ENCODE measurements at regions not wholly inside any gene's neighbourhood (a gene's known extent, or its start where the extent isn't known, plus 50 kb on each side); places are given as distances from the start of the nearest gene placed in this dataset.
"Not testable (repeated sequence)": the region's sequence is repeated elsewhere in the genome, so short reads cannot be mapped to it uniquely, and the experiment has no call there.

GRCh38 chr4:126495163-126495752 is 1137.5 kb upstream of the INTU start:
- DNase-seq (ENCODE audit: low spot score in 2 of 2) (no peak), ATAC-seq (no peak)
- no peak overlapping the region for H3K27ac Mint-ChIP-seq
- peaks cover 5 to 29% of the 10 kb centered on the region in 2 donors for H3K9me3 Mint-ChIP-seq
- peaks cover 4 to 17% of the 10 kb centered on the region in 2 donors for H3K36me3 Mint-ChIP-seq

GRCh38 chr4:126512979-126513378 is 1119.8 kb upstream of the INTU start:
- ATAC-seq (no peak), DNase-seq (ENCODE audit: low spot score in 2 of 2) (no peak)
- Mint-ChIP-seq H3K27ac (no peak overlapping the region), H3K9me3 (peaks cover 0 to 13% of the 10 kb centered on the region in 2 donors), H3K36me3 (no peaks in the 10 kb centered on the region)

GRCh38 chr4:126513596-126513995 is 1119.2 kb upstream of the INTU start:
- Mint-ChIP-seq H3K27ac (no peak overlapping the region), H3K36me3 (no peaks in the 10 kb centered on the region), H3K9me3 (peaks cover 0 to 13% of the 10 kb centered on the region in 2 donors)
- DNase-seq (ENCODE audit: low spot score in 2 of 2) (no peak), ATAC-seq (no peak)

- no peak overlapping the region for H3K27ac Mint-ChIP-seq
- H3K9me3 Mint-ChIP-seq: peaks cover 0 to 4% of the 10 kb centered on the region in 2 donors
- no peaks in the 10 kb centered on the region for H3K36me3 Mint-ChIP-seq
- ATAC-seq (no peak), DNase-seq (ENCODE audit: low spot score in 2 of 2) (no peak)
Observed at GRCh38 chr4:126520731-126521130, 1112.0 kb upstream of the INTU start.

- ATAC-seq; H3K36me3 Mint-ChIP-seq; DNase-seq (ENCODE audit: low spot score in 2 of 2); H3K27ac Mint-ChIP-seq; H3K9me3 Mint-ChIP-seq: not testable (repeated sequence)
Observed at GRCh38 chr4:126525400-126525799, 1107.4 kb upstream of the INTU start.

GRCh38 chr4:126526335-126526734 is 1106.4 kb upstream of the INTU start:
- no peak for ATAC-seq

GRCh38 chr4:126529997-126530396 is 1102.8 kb upstream of the INTU start:
- no peak for DNase-seq (ENCODE audit: low spot score in 2 of 2)
- ATAC-seq: no peak
- Mint-ChIP-seq H3K36me3 (peaks cover 0 to 5% of the 10 kb centered on the region in 2 donors), H3K9me3 (peaks cover 0 to 9% of the 10 kb centered on the region in 2 donors), H3K27ac (no peak overlapping the region)

More at GRCh38 chr4:126526335-126526734, 1106.4 kb upstream of the INTU start:
- no peak for DNase-seq (ENCODE audit: low spot score in 2 of 2)
- peaks cover 0 to 9% of the 10 kb centered on the region in 2 donors for H3K9me3 Mint-ChIP-seq
- peaks cover 0 to 5% of the 10 kb centered on the region in 2 donors for H3K36me3 Mint-ChIP-seq
- no peak overlapping the region for H3K27ac Mint-ChIP-seq

- ATAC-seq (no peak), DNase-seq (ENCODE audit: low spot score in 2 of 2) (no peak)
- Mint-ChIP-seq H3K36me3 (peaks cover 0 to 5% of the 10 kb centered on the region in 2 donors), H3K9me3 (peaks cover 3 to 14% of the 10 kb centered on the region in 2 donors), H3K27ac (no peak overlapping the region)
Observed at GRCh38 chr4:126530996-126531585, 1101.7 kb upstream of the INTU start.

GRCh38 chr4:126532527-126532926 is 1100.2 kb upstream of the INTU start:
- DNase-seq (ENCODE audit: low spot score in 2 of 2) (no peak), ATAC-seq (no peak)
- Mint-ChIP-seq H3K36me3 (no peaks in the 10 kb centered on the region), H3K27ac (no peak overlapping the region), H3K9me3 (peaks cover 3 to 10% of the 10 kb centered on the region in 2 donors)

GRCh38 chr4:126533146-126533805 is 1099.5 kb upstream of the INTU start:
- DNase-seq (ENCODE audit: low spot score in 2 of 2): no peak
- Mint-ChIP-seq H3K36me3 (no peaks in the 10 kb centered on the region), H3K9me3 (peaks cover 3 to 11% of the 10 kb centered on the region in 2 donors), H3K27ac (no peak overlapping the region)
- ATAC-seq: no peak

GRCh38 chr4:126539771-126540170 is 1093.0 kb upstream of the INTU start:
- H3K27ac Mint-ChIP-seq: no peak overlapping the region
- H3K36me3 Mint-ChIP-seq: no peaks in the 10 kb centered on the region
- no peak for DNase-seq (ENCODE audit: low spot score in 2 of 2)
- H3K9me3 Mint-ChIP-seq: peaks cover 16 to 18% of the 10 kb centered on the region in 2 donors
- no peak for ATAC-seq

GRCh38 chr4:126541820-126542219 is 1090.9 kb upstream of the INTU start:
- Mint-ChIP-seq H3K9me3 (peaks cover 11 to 14% of the 10 kb centered on the region in 2 donors), H3K27ac (no peak overlapping the region), H3K36me3 (no peaks in the 10 kb centered on the region)
- ATAC-seq (no peak), DNase-seq (ENCODE audit: low spot score in 2 of 2) (no peak)

- no peaks in the 10 kb centered on the region for H3K36me3 Mint-ChIP-seq
- no peak for ATAC-seq
- no peak for DNase-seq (ENCODE audit: low spot score in 2 of 2)
- H3K9me3 Mint-ChIP-seq: peaks cover 6 to 14% of the 10 kb centered on the region in 2 donors
- H3K27ac Mint-ChIP-seq: no peak overlapping the region
Observed at GRCh38 chr4:126544276-126544675, 1088.5 kb upstream of the INTU start.

- H3K27ac Mint-ChIP-seq; H3K36me3 Mint-ChIP-seq; ATAC-seq; DNase-seq (ENCODE audit: low spot score in 2 of 2): not testable (repeated sequence)
- H3K9me3 Mint-ChIP-seq: peaks cover 8 to 13% of the 10 kb centered on the region in 2 donors
Observed at GRCh38 chr4:126546197-126546596, 1086.6 kb upstream of the INTU start.

GRCh38 chr4:126547352-126547751 is 1085.4 kb upstream of the INTU start:
- Mint-ChIP-seq H3K36me3 (no peaks in the 10 kb centered on the region), H3K9me3 (peaks cover 11 to 13% of the 10 kb centered on the region in 2 donors), H3K27ac (no peak overlapping the region)
- no peak for ATAC-seq
- no peak for DNase-seq (ENCODE audit: low spot score in 2 of 2)

- DNase-seq (ENCODE audit: low spot score in 2 of 2) (no peak), ATAC-seq (no peak)
- Mint-ChIP-seq H3K36me3 (no peaks in the 10 kb centered on the region), H3K27ac (no peak overlapping the region), H3K9me3 (peaks cover 6 to 11% of the 10 kb centered on the region in 2 donors)
Observed at GRCh38 chr4:126548890-126549289, 1083.9 kb upstream of the INTU start.

GRCh38 chr4:126552321-126552720 is 1080.4 kb upstream of the INTU start:
- H3K9me3 Mint-ChIP-seq: peaks cover 12 to 19% of the 10 kb centered on the region in 2 donors
- no peak overlapping the region for H3K27ac Mint-ChIP-seq
- no peaks in the 10 kb centered on the region for H3K36me3 Mint-ChIP-seq
- no peak for ATAC-seq
- no peak for DNase-seq (ENCODE audit: low spot score in 2 of 2)

Data from activated naive CD4-positive, alpha-beta T cell treated with anti-CD3 and anti-CD28 coated beads, Interleukin-2, amount 50 U/mL, for 72 hours (primary cell).